ELF-1 (cell line): ENCODE measurements at regions not wholly inside any gene's neighbourhood (a gene's known extent, or its start where the extent isn't known, plus 50 kb on each side); places are given as distances from the start of the nearest gene placed in this dataset.
"Not testable (repeated sequence)": the region's sequence is repeated elsewhere in the genome, so short reads cannot be mapped to it uniquely, and the experiment has no call there.

Experiments used
- DNase-seq: peaks from one replicate; pipeline ENCODE4 v3.0.0-alpha.2; 2016; ENCODE audit warnings: low read depth, low spot score

GRCh38 chr7:53596230-53596629 is 560.8 kb downstream of the POM121L12 start:
- DNase-seq = peak; percentile 6

GRCh38 chr7:53600296-53600695 is 564.9 kb downstream of the POM121L12 start:
- DNase-seq = no peak

- DNase-seq = peak; percentile 88
These were observed 567.5 kb downstream of the POM121L12 start for GRCh38 chr7:53602817-53603418.

GRCh38 chr7:53603461-53603860 is 568.0 kb downstream of the POM121L12 start:
- DNase-seq = no peak

GRCh38 chr7:53604201-53604600 is 568.8 kb downstream of the POM121L12 start:
- DNase-seq = peak; percentile 15

GRCh38 chr7:53607961-53608360 is 572.5 kb downstream of the POM121L12 start:
- DNase-seq = no peak

GRCh38 chr7:53609185-53609584 is 573.8 kb downstream of the POM121L12 start:
- peak; percentile 23 for DNase-seq

- DNase-seq = no peak
These were observed 575.6 kb downstream of the POM121L12 start for GRCh38 chr7:53611043-53611442.

GRCh38 chr7:53624356-53624755 is 588.9 kb downstream of the POM121L12 start:
- DNase-seq = no peak

- DNase-seq = no peak
These were observed 593.3 kb downstream of the POM121L12 start for GRCh38 chr7:53628775-53629174.

GRCh38 chr7:53635251-53635650 is 599.8 kb downstream of the POM121L12 start:
- DNase-seq = not testable (repeated sequence)

GRCh38 chr7:53638517-53638916 is 603.1 kb downstream of the POM121L12 start:
- no peak for DNase-seq

GRCh38 chr7:53641091-53641490 is 605.7 kb downstream of the POM121L12 start:
- peak; percentile 19 for DNase-seq

GRCh38 chr7:53642361-53642760 is 606.9 kb downstream of the POM121L12 start:
- DNase-seq = peak; percentile 78

GRCh38 chr7:53642866-53643265 is 607.4 kb downstream of the POM121L12 start:
- DNase-seq = no peak

GRCh38 chr7:53656881-53657280 is 621.4 kb downstream of the POM121L12 start:
- DNase-seq = peak; percentile 12

GRCh38 chr7:53657586-53657985 is 622.2 kb downstream of the POM121L12 start:
- DNase-seq = no peak

GRCh38 chr7:53658951-53659350 is 623.5 kb downstream of the POM121L12 start:
- no peak for DNase-seq

- no peak for DNase-seq
These were observed 626.3 kb downstream of the POM121L12 start for GRCh38 chr7:53661645-53662217.

- DNase-seq = no peak
These were observed 637.2 kb downstream of the POM121L12 start for GRCh38 chr7:53672681-53673080.

- no peak for DNase-seq
These were observed 640.4 kb downstream of the POM121L12 start for GRCh38 chr7:53675835-53676234.

- no peak for DNase-seq
These were observed 649.3 kb downstream of the POM121L12 start for GRCh38 chr7:53684693-53685092.

- no peak for DNase-seq
These were observed 655.0 kb downstream of the POM121L12 start for GRCh38 chr7:53690411-53690810.

GRCh38 chr7:53697913-53698312 is 662.5 kb downstream of the POM121L12 start:
- no peak for DNase-seq
